Type B pancreatic cell (in vitro differentiated cells): ENCODE measurements at regions not wholly inside any gene's neighbourhood (a gene's known extent, or its start where the extent isn't known, plus 50 kb on each side); places are given as distances from the start of the nearest gene placed in this dataset.
A peak's percentile ranks its signal among the peaks of the same experiment; 100 is the strongest.
"Not testable (repeated sequence)": the region's sequence is repeated elsewhere in the genome, so short reads cannot be mapped to it uniquely, and the experiment has no call there.

Experiments used
- DNase-seq: peaks from one replicate; pipeline ENCODE4 v3.0.0; 2021; ENCODE audit warnings: mixed read lengths; ENCODE audit not compliant: unreplicated experiment; ENCODE audit errors: extremely low spot score
- H3K27ac Mint-ChIP-seq: 2 replicates; pipeline ENCODE4 v1.8.0; 2021; ENCODE audit warnings: mild to moderate bottlenecking, mixed read lengths
- H3K27me3 Mint-ChIP-seq: 2 replicates; pipeline ENCODE4 v1.8.0; 2021; ENCODE audit warnings: mixed read lengths
- H3K36me3 Mint-ChIP-seq: 2 replicates; pipeline ENCODE4 v1.8.0; 2021; ENCODE audit warnings: mixed read lengths
- H3K4me1 Mint-ChIP-seq: one replicate; pipeline ENCODE4 v1.8.0; 2021; ENCODE audit warnings: mixed read lengths; ENCODE audit not compliant: unreplicated experiment
- H3K4me3 Mint-ChIP-seq: 2 replicates; pipeline ENCODE4 v1.8.0; 2021; ENCODE audit warnings: mild to moderate bottlenecking, mixed read lengths
- H3K9me3 Mint-ChIP-seq: 2 replicates; pipeline ENCODE4 v1.8.0; 2021; ENCODE audit warnings: mixed read lengths
- CTCF ChIP-seq: fragments of 200-600 bp; sonication (generic); conservative IDR thresholded peaks from 2 replicates; pipeline ENCODE4 v1.5.0; 2021; ENCODE audit warnings: antibody characterized with exemption, mild to moderate bottlenecking

GRCh38 chr13:79853251-79853650 lies 372.3 kb downstream of the NDFIP2 start:
- H3K9me3 Mint-ChIP-seq, result no peaks in the 10 kb centered on the region
- DNase-seq, result no peak
- no peaks in the 10 kb centered on the region for H3K27me3 Mint-ChIP-seq
- TF ChIP-seq CTCF, result no peak
- H3K4me3 Mint-ChIP-seq, result no peak overlapping the region
- peaks cover 5% of the 10 kb centered on the region for H3K4me1 Mint-ChIP-seq
- H3K27ac Mint-ChIP-seq, result no peak overlapping the region
- no peaks in the 10 kb centered on the region for H3K36me3 Mint-ChIP-seq

- H3K36me3 Mint-ChIP-seq, result no peaks in the 10 kb centered on the region
- no peak for DNase-seq
- no peak for TF ChIP-seq CTCF
- peaks cover 5% of the 10 kb centered on the region for H3K4me1 Mint-ChIP-seq
- H3K9me3 Mint-ChIP-seq, result no peaks in the 10 kb centered on the region
- no peaks in the 10 kb centered on the region for H3K27me3 Mint-ChIP-seq
- H3K27ac Mint-ChIP-seq, result no peak overlapping the region
- H3K4me3 Mint-ChIP-seq, result no peak overlapping the region
Measured at GRCh38 chr13:79851318-79851717, 370.4 kb downstream of the NDFIP2 start.

GRCh38 chr13:79847882-79848592 lies 367.1 kb downstream of the NDFIP2 start:
- Mint-ChIP-seq H3K4me1 (peaks cover 5% of the 10 kb centered on the region), H3K27me3 (no peaks in the 10 kb centered on the region), H3K36me3 (no peaks in the 10 kb centered on the region), H3K27ac (peak overlapping the region; percentile 67), H3K9me3 (no peaks in the 10 kb centered on the region), H3K4me3 (no peak overlapping the region)
- no peak for DNase-seq
- TF ChIP-seq CTCF, result no peak

- Mint-ChIP-seq H3K4me1 (peaks cover 5% of the 10 kb centered on the region), H3K36me3 (no peaks in the 10 kb centered on the region), H3K9me3 (no peaks in the 10 kb centered on the region), H3K27ac (no peak overlapping the region), H3K27me3 (no peaks in the 10 kb centered on the region), H3K4me3 (no peak overlapping the region)
- TF ChIP-seq CTCF, result no peak
- DNase-seq, result no peak
Measured at GRCh38 chr13:79846386-79846785, 365.4 kb downstream of the NDFIP2 start.

GRCh38 chr13:79837741-79838450 lies 356.9 kb downstream of the NDFIP2 start:
- no peak for DNase-seq
- peaks cover 18% of the 10 kb centered on the region for H3K4me1 Mint-ChIP-seq
- peaks cover 6% of the 10 kb centered on the region for H3K36me3 Mint-ChIP-seq
- no peak overlapping the region for H3K27ac Mint-ChIP-seq
- H3K27me3 Mint-ChIP-seq, result no peaks in the 10 kb centered on the region
- TF ChIP-seq CTCF, result no peak
- no peak overlapping the region for H3K4me3 Mint-ChIP-seq
- H3K9me3 Mint-ChIP-seq, result peaks cover 13% of the 10 kb centered on the region

GRCh38 chr13:79836121-79836520 lies 355.2 kb downstream of the NDFIP2 start:
- H3K27me3 Mint-ChIP-seq, result not testable (repeated sequence)
- peaks cover 13% of the 10 kb centered on the region for H3K9me3 Mint-ChIP-seq

More at GRCh38 chr13:79836121-79836520, 355.2 kb downstream of the NDFIP2 start:
- not testable (repeated sequence) for H3K4me3 Mint-ChIP-seq, DNase-seq, H3K36me3 Mint-ChIP-seq, H3K27ac Mint-ChIP-seq
- peaks cover 22% of the 10 kb centered on the region for H3K4me1 Mint-ChIP-seq
